Endothelial cell of umbilical vein (primary cell): ENCODE measurements at regions not wholly inside any gene's neighbourhood (a gene's known extent, or its start where the extent isn't known, plus 50 kb on each side); places are given as distances from the start of the nearest gene placed in this dataset.

Experiments used
- CTCF ChIP-seq, 2 donors: IDR thresholded peaks; 1 replicate in 1 of 2; 2 replicates in 1 of 2; pipeline ENCODE4 v1.5.1; 2011; ENCODE audit warnings: low read length in 2 of 2, mild to moderate bottlenecking in 2 of 2, moderate library complexity in 2 of 2, control low read depth in 1 of 2, inconsistent platforms in 1 of 2, low read depth in 1 of 2; ENCODE audit not compliant: insufficient read depth in 1 of 2; ENCODE audit errors: extremely low read depth in 1 of 2
- EZH2 ChIP-seq: IDR thresholded peaks from 2 replicates; pipeline ENCODE4 v1.6.1; 2012; ENCODE audit warnings: borderline replicate concordance, low read depth, mild to moderate bottlenecking, moderate library complexity, low read length, inconsistent platforms; ENCODE audit not compliant: severe bottlenecking
- FOS ChIP-seq: IDR thresholded peaks from 2 replicates; pipeline ENCODE4 v1.6.1; 2011; ENCODE audit warnings: mild to moderate bottlenecking, low read length, moderate library complexity, borderline replicate concordance; ENCODE audit not compliant: insufficient read depth
- POLR2A ChIP-seq: IDR thresholded peaks from 2 replicates; pipeline ENCODE4 v1.6.1; 2012; ENCODE audit warnings: low read depth, mild to moderate bottlenecking, control low read depth, low read length

GRCh38 chr15:94033683-94034020 is 197.7 kb upstream of the MCTP2 start:
- TF ChIP-seq CTCF (IDR thresholded peaks at IDR 0.05; ENCODE audit: extremely low read depth in 1 of 2, insufficient read depth in 1 of 2, low read depth in 1 of 2, low read length in 2 of 2) (no peak), EZH2 (no peak), POLR2A (no peak), FOS (no peak)
